ENCODE measurements at regions not wholly inside any gene's neighbourhood (a gene's known extent, or its start where the extent isn't known, plus 50 kb on each side); places are given as distances from the start of the nearest gene placed in this dataset.

GRCh38 chr4:14428125-14428524 lies 574.2 kb upstream of the CPEB2 start (continued):
- TF ChIP-seq, protein P1, sequence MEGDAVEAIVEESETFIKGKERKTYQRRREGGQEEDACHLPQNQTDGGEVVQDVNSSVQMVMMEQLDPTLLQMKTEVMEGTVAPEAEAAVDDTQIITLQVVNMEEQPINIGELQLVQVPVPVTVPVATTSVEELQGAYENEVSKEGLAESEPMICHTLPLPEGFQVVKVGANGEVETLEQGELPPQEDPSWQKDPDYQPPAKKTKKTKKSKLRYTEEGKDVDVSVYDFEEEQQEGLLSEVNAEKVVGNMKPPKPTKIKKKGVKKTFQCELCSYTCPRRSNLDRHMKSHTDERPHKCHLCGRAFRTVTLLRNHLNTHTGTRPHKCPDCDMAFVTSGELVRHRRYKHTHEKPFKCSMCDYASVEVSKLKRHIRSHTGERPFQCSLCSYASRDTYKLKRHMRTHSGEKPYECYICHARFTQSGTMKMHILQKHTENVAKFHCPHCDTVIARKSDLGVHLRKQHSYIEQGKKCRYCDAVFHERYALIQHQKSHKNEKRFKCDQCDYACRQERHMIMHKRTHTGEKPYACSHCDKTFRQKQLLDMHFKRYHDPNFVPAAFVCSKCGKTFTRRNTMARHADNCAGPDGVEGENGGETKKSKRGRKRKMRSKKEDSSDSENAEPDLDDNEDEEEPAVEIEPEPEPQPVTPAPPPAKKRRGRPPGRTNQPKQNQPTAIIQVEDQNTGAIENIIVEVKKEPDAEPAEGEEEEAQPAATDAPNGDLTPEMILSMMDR (conservative IDR thresholded peaks at IDR 0.05; ENCODE audit: low read depth in 2 of 2) = no peak
- TF ChIP-seq EZH2 (IDR thresholded peaks at IDR 0.05; ENCODE audit: low read depth, unreplicated experiment) (no peak), ZNF114 (CRISPR knock-in tag; IDR thresholded peaks at IDR 0.05) (no peak), NANOG (IDR thresholded peaks at IDR 0.05; ENCODE audit: borderline replicate concordance) (no peak), POLR2AphosphoS5 (IDR thresholded peaks at IDR 0.05; ENCODE audit: low read depth) (no peak), STAT1 (IDR thresholded peaks at IDR 0.05; ENCODE audit: unreplicated experiment) (no peak), JUNB (IDR thresholded peaks at IDR 0.05; ENCODE audit: unreplicated experiment) (no peak), CREB1 (CRISPR knock-in tag; IDR thresholded peaks at IDR 0.05; ENCODE audit: low read depth) (no peak), ZNF331 (CRISPR knock-in tag; IDR thresholded peaks at IDR 0.05; ENCODE audit: low read depth) (no peak)
- TF ChIP-seq, protein P2, sequence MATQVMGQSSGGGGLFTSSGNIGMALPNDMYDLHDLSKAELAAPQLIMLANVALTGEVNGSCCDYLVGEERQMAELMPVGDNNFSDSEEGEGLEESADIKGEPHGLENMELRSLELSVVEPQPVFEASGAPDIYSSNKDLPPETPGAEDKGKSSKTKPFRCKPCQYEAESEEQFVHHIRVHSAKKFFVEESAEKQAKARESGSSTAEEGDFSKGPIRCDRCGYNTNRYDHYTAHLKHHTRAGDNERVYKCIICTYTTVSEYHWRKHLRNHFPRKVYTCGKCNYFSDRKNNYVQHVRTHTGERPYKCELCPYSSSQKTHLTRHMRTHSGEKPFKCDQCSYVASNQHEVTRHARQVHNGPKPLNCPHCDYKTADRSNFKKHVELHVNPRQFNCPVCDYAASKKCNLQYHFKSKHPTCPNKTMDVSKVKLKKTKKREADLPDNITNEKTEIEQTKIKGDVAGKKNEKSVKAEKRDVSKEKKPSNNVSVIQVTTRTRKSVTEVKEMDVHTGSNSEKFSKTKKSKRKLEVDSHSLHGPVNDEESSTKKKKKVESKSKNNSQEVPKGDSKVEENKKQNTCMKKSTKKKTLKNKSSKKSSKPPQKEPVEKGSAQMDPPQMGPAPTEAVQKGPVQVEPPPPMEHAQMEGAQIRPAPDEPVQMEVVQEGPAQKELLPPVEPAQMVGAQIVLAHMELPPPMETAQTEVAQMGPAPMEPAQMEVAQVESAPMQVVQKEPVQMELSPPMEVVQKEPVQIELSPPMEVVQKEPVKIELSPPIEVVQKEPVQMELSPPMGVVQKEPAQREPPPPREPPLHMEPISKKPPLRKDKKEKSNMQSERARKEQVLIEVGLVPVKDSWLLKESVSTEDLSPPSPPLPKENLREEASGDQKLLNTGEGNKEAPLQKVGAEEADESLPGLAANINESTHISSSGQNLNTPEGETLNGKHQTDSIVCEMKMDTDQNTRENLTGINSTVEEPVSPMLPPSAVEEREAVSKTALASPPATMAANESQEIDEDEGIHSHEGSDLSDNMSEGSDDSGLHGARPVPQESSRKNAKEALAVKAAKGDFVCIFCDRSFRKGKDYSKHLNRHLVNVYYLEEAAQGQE (IDR thresholded peaks at IDR 0.05; ENCODE audit: unreplicated experiment) = no peak

- peak overlapping the region; percentile 73; the same call in 1 of the 2 replicates for H3K27ac Mint-ChIP-seq
- no peak for ATAC-seq
- Histone ChIP-seq H2AFZ (peak overlapping the region; percentile 85; the same call in 1 of the 2 replicates), H3K4me1 (ENCODE audit: insufficient read depth) (no peaks in the 10 kb centered on the region), H3K4me2 (no peak overlapping the region), H3K9me2 (ENCODE audit: insufficient read depth) (0 out of 2 replicates have a peak, but pooled peaks cover 2% of the 10 kb centered on the region), H4K20me1 (replicated peaks; ENCODE audit: insufficient read depth) (no peaks in the 10 kb centered on the region), H3F3A (replicated peaks; ENCODE audit: low read depth) (no peaks in the 10 kb centered on the region), H3K4me3 (no peak overlapping the region), H3K36me3 (ENCODE audit: insufficient read depth) (no peaks in the 10 kb centered on the region), H3K79me2 (replicated peaks; ENCODE audit: insufficient read depth) (no peaks in the 10 kb centered on the region), H3K27me3 (ENCODE audit: insufficient read depth) (no peaks in the 10 kb centered on the region), H3K27ac (ENCODE audit: low read depth) (no peak overlapping the region)
- TF ChIP-seq, protein P1 (conservative IDR thresholded peaks at IDR 0.05; ENCODE audit: low read depth in 2 of 2) = no peak
- no peak for TF ChIP-seq ETS1 (IDR thresholded peaks at IDR 0.05)
- TF ChIP-seq ZNF114 (CRISPR knock-in tag; IDR thresholded peaks at IDR 0.05) = no peak
- no peak for TF ChIP-seq STAT1 (IDR thresholded peaks at IDR 0.05; ENCODE audit: unreplicated experiment)
- TF ChIP-seq POLR2AphosphoS5 (IDR thresholded peaks at IDR 0.05; ENCODE audit: low read depth) = no peak
- TF ChIP-seq CREB1 (CRISPR knock-in tag; IDR thresholded peaks at IDR 0.05; ENCODE audit: low read depth) = no peak
- TF ChIP-seq EZH2phosphoT487 (IDR thresholded peaks at IDR 0.05; ENCODE audit: unreplicated experiment) = no peak
- TF ChIP-seq EZH2 (IDR thresholded peaks at IDR 0.05; ENCODE audit: low read depth, unreplicated experiment) = no peak
- no peak for TF ChIP-seq ZNF331 (CRISPR knock-in tag; IDR thresholded peaks at IDR 0.05; ENCODE audit: low read depth)
- TF ChIP-seq NANOG (IDR thresholded peaks at IDR 0.05; ENCODE audit: borderline replicate concordance) = no peak
- TF ChIP-seq JUNB (IDR thresholded peaks at IDR 0.05; ENCODE audit: unreplicated experiment) = no peak
- TF ChIP-seq, protein P2 (IDR thresholded peaks at IDR 0.05; ENCODE audit: unreplicated experiment) = no peak
- H3K9me3 Mint-ChIP-seq = peaks cover 16% of the 10 kb centered on the region
- no peak overlapping the region for H3K4me3 Mint-ChIP-seq
- no peak for DNase-seq (ENCODE audit: low spot score)
- peaks cover 1% of the 10 kb centered on the region for H3K27me3 Mint-ChIP-seq (ENCODE audit: insufficient read depth, low read depth, poor library complexity)
- peaks cover 3% of the 10 kb centered on the region; the same call in 1 of the 3 replicates for H3K4me1 Mint-ChIP-seq
- peaks cover 15% of the 10 kb centered on the region for H3K36me3 Mint-ChIP-seq (ENCODE audit: low read depth)
These were observed 570.8 kb upstream of the CPEB2 start for GRCh38 chr4:14431155-14432134.

Measured in GM23338 (cell line).